ENCODE measurements at regions not wholly inside any gene's neighbourhood (a gene's known extent, or its start where the extent isn't known, plus 50 kb on each side); places are given as distances from the start of the nearest gene placed in this dataset.

- no peak for TF ChIP-seq CTCF (optimal IDR thresholded peaks at IDR 0.05 in 1 of 3, IDR thresholded peaks at IDR 0.05 in 1 of 3, conservative IDR thresholded peaks at IDR 0.05 in 1 of 3; ENCODE audit: extremely low read depth in 1 of 3, insufficient read depth in 2 of 3, low read length in 3 of 3)
- no peak for TF ChIP-seq EZH2 (IDR thresholded peaks at IDR 0.05; ENCODE audit: low read length)
These were observed 540.8 kb downstream of the BNC2 start for GRCh38 chr9:16329671-16330113.
